ENCODE measurements at regions not wholly inside any gene's neighbourhood (a gene's known extent, or its start where the extent isn't known, plus 50 kb on each side); places are given as distances from the start of the nearest gene placed in this dataset.

DNA sequence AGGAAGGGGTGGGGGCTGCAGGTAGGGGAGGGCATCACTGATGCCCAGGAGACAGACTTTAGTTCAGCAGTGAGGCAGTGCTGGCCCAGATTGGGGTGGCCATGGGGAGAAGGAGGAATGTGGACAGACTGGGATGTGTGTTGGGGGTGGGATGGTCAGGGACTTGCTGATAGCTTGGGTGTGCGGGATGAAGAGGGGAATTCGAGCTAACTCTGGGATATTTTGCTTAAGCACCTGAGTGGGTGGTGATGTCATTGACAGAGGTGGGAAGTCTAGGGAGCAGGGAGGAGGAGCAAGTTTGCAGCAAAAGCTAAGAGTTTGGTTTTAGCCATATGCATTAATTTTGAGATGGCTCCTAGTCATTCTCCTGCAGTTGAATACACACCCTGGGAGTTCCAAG, 207.5 kb downstream of the RPLP1 start:
- H3K36me3 ChIP-seq = no peaks in the 10 kb centered on the region
- DNase-seq (ENCODE audit: low spot score) (no peak), ATAC-seq (ENCODE audit: insufficient number of reproducible peaks, low FRiP score, low read depth) (no peak)
- TF ChIP-seq, protein P1, sequence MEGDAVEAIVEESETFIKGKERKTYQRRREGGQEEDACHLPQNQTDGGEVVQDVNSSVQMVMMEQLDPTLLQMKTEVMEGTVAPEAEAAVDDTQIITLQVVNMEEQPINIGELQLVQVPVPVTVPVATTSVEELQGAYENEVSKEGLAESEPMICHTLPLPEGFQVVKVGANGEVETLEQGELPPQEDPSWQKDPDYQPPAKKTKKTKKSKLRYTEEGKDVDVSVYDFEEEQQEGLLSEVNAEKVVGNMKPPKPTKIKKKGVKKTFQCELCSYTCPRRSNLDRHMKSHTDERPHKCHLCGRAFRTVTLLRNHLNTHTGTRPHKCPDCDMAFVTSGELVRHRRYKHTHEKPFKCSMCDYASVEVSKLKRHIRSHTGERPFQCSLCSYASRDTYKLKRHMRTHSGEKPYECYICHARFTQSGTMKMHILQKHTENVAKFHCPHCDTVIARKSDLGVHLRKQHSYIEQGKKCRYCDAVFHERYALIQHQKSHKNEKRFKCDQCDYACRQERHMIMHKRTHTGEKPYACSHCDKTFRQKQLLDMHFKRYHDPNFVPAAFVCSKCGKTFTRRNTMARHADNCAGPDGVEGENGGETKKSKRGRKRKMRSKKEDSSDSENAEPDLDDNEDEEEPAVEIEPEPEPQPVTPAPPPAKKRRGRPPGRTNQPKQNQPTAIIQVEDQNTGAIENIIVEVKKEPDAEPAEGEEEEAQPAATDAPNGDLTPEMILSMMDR (IDR thresholded peaks at IDR 0.05) = no peak
- no peaks in the 10 kb centered on the region for H3K4me1 ChIP-seq (ENCODE audit: control insufficient read depth in 1 of 2, low read depth in 2 of 2)
- no peaks in the 10 kb centered on the region for H3K9me3 ChIP-seq
- no peaks in the 10 kb centered on the region for H3K27me3 ChIP-seq (replicated peaks; ENCODE audit: insufficient read depth)
- no peak overlapping the region for H3K27ac ChIP-seq
- no peak overlapping the region for H3K4me3 ChIP-seq

DNA sequence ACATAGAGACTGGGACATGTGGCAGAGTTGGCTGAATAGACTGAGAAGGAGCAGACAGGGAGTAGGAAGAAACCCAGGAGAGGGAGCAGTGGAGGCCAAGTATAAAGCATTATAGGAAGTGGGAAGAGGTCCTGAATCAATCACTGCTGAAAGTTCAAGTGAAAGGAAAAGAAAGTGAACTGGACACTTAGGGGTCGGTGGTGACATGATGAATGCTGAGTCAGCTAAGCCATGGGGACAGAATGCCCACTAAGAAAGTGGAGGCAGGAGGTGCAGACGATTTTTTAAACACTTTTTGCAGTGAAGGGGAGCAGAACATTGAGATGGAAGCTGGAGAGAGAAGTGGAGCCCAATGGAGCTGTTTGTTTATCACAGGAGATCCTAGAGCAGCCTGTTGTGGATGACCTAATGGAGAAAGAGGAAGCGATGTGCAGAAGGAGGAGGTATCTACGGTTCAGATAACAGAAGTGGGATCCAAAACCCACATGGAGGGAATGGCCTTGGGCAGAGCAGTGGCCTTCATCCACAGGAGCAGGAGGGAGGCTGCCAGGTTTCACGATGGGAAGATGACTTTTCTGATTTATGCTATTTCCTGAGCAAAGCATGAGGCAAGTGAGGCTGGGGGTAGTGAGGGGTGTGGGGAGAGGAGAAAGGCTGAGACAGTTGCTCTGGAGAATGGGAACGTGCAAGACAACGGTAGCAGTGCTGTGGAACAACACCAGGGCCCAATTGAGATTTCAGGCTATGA, 208.2 kb downstream of the RPLP1 start:
- no peak overlapping the region for H3K4me3 ChIP-seq
- H3K36me3 ChIP-seq = no peaks in the 10 kb centered on the region
- H3K4me1 ChIP-seq (ENCODE audit: control insufficient read depth in 1 of 2, low read depth in 2 of 2) = no peaks in the 10 kb centered on the region
- H3K27me3 ChIP-seq (replicated peaks; ENCODE audit: insufficient read depth) = no peaks in the 10 kb centered on the region
- no peak overlapping the region for H3K27ac ChIP-seq
- DNase-seq (ENCODE audit: low spot score) (no peak), ATAC-seq (ENCODE audit: insufficient number of reproducible peaks, low FRiP score, low read depth) (no peak)
- no peaks in the 10 kb centered on the region for H3K9me3 ChIP-seq
- TF ChIP-seq, protein P1 (IDR thresholded peaks at IDR 0.05) = no peak

DNA sequence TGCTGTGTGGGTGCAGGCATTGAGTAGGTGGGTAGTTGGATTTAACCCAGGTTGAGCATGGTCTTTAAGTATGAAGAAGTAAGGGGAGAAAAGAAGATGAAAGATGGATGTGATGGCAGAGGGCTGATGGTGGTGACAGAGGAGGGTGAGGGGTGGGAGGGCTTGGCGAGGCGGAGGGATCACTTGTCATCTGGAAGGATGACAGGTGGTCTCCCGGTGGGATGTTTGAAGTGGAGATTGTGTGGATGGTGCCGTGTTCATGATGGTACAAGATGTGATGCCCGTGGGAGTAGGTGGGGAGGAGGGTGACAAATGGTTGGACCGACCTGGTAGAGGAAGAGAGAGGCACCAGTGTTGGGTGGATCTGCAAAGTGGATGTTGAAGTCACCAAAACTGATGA, 208.8 kb downstream of the RPLP1 start:
- H3K27me3 ChIP-seq (replicated peaks; ENCODE audit: insufficient read depth) = no peaks in the 10 kb centered on the region

DNA sequence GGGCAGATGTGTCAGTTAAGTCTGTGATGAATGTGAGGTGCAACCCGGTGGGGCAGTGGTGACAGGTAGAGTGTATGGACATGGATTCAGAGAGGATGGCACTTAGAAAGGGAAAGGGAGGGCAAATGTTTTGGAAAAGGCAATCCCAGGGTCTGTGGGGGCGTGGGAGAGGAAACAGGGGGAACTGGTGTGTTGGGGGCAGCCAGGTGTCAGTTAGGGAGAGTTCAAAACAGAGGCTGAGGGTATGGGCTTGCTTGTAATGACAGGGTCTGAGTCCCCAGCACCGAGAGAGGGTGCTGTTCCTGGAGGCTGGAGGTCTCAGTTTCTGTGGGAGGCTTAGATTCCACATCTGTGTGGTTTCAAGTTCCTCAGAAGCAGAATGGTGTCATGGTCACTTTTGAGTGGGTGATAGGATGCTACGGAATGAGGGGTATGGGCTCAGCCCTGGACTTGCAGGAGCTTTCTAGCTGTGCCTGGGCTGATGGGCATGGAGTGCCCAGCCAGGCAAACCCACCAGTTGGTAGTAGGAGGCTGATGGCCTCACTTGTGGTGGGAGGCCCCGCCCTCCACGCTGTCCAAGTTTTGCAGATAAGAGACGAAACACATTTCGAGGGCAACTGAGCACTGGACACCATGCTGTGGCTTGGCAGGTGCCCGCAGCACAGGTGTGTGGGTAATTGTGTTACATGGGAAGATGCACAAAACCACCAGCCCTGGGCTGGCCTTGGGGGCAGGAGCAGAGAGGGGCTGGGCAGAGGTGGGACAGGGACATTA, 209.4 kb downstream of the RPLP1 start:
- no peak for ATAC-seq (ENCODE audit: insufficient number of reproducible peaks, low FRiP score, low read depth)
- Histone ChIP-seq H3K27ac (no peak overlapping the region), H3K27me3 (replicated peaks; ENCODE audit: insufficient read depth) (no peaks in the 10 kb centered on the region)

More for the DNA sequence above, 208.8 kb downstream of the RPLP1 start:
- Histone ChIP-seq H3K27ac (no peak overlapping the region), H3K9me3 (no peaks in the 10 kb centered on the region), H3K36me3 (no peaks in the 10 kb centered on the region), H3K4me1 (ENCODE audit: control insufficient read depth in 1 of 2, low read depth in 2 of 2) (no peaks in the 10 kb centered on the region), H3K4me3 (no peak overlapping the region)
- DNase-seq (ENCODE audit: low spot score) = no peak
- TF ChIP-seq, protein P1 (IDR thresholded peaks at IDR 0.05) = no peak
- no peak for ATAC-seq (ENCODE audit: insufficient number of reproducible peaks, low FRiP score, low read depth)

DNA sequence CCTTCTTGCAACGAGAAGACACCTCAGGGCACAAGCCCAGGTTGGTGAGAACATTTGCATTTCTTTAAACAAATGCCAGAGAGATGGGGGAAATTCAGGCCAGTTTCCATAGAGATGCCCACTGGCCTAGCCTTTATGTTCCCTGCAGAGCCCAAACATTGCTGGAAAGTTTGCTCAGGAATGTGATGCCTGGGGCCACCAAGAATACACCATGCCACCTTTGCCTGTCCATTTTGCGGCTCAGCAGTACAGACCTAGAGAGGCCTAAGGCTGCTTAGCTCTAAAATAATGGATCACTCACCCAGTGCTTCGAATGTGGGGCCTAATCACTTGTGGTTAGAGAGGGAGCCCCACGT, 210.0 kb downstream of the RPLP1 start:
- H3K4me1 ChIP-seq (ENCODE audit: control insufficient read depth in 1 of 2, low read depth in 2 of 2) = peaks cover under 1% of the 10 kb centered on the region in 2 donors
- ATAC-seq (ENCODE audit: insufficient number of reproducible peaks, low FRiP score, low read depth) = no peak
- H3K27ac ChIP-seq = no peak overlapping the region
- DNase-seq (ENCODE audit: low spot score) = no peak
- no peaks in the 10 kb centered on the region for H3K9me3 ChIP-seq
- no peak overlapping the region for H3K4me3 ChIP-seq
- TF ChIP-seq, protein P1 (IDR thresholded peaks at IDR 0.05) = no peak
- H3K36me3 ChIP-seq = no peaks in the 10 kb centered on the region
- no peaks in the 10 kb centered on the region for H3K27me3 ChIP-seq (replicated peaks; ENCODE audit: insufficient read depth)

More for the DNA sequence above, 209.4 kb downstream of the RPLP1 start:
- Histone ChIP-seq H3K4me3 (no peak overlapping the region), H3K4me1 (ENCODE audit: control insufficient read depth in 1 of 2, low read depth in 2 of 2) (no peaks in the 10 kb centered on the region), H3K9me3 (no peaks in the 10 kb centered on the region), H3K36me3 (no peaks in the 10 kb centered on the region)
- TF ChIP-seq, protein P1 (IDR thresholded peaks at IDR 0.05) = no peak
- no peak for DNase-seq (ENCODE audit: low spot score)
